ENCODE measurements at regions not wholly inside any gene's neighbourhood (a gene's known extent, or its start where the extent isn't known, plus 50 kb on each side); places are given as distances from the start of the nearest gene placed in this dataset.
"Not testable (repeated sequence)": the region's sequence is repeated elsewhere in the genome, so short reads cannot be mapped to it uniquely, and the experiment has no call there.

DNA sequence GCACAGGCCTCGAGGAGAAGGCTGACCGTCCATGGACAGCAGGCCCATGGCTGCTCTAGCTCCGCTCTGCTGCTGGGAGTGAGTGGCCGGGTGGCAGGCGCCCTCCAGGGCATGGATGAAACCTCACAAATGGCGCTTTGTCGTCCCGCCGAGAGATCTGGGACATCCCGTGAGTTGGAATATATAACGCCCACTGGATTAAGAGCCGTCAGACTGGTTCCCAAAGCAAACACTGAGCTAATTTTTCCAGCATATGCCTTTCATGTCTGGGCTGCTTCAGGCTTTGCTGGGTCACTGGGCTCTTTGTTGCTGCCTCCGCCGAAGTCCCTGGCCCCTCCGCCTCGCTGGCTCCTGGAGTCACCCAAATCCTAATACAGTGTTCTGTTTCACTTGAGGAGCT is 266.3 kb downstream of the FOXL1 start:
- peaks cover 0 to 6% of the 10 kb centered on the region in 2 donors for H3K9me3 Mint-ChIP-seq
- no peaks in the 10 kb centered on the region for H3K4me1 Mint-ChIP-seq
- no peak overlapping the region for H3K4me3 Mint-ChIP-seq
- H3K27me3 Mint-ChIP-seq = no peaks in the 10 kb centered on the region
- no peak for DNase-seq
- H3K27ac Mint-ChIP-seq = no peak overlapping the region
- ATAC-seq = no peak

- ATAC-seq (no peak), DNase-seq (no peak)
- no peaks in the 10 kb centered on the region for H3K4me1 Mint-ChIP-seq
- no peak overlapping the region for H3K27ac Mint-ChIP-seq
- peaks cover 6% of the 10 kb centered on the region for H3K27me3 Mint-ChIP-seq
- peaks cover 0 to 6% of the 10 kb centered on the region in 2 donors for H3K9me3 Mint-ChIP-seq
- no peak overlapping the region for H3K4me3 Mint-ChIP-seq
Observed at GRCh38 chr16:86846136-86846535, 267.8 kb downstream of the FOXL1 start.

- no peak for ATAC-seq
- no peak overlapping the region for H3K4me3 Mint-ChIP-seq
- peaks cover 6% of the 10 kb centered on the region for H3K27me3 Mint-ChIP-seq
- no peak overlapping the region for H3K27ac Mint-ChIP-seq
- H3K9me3 Mint-ChIP-seq = peaks cover 0 to 3% of the 10 kb centered on the region in 2 donors
- no peak for DNase-seq
- no peaks in the 10 kb centered on the region for H3K4me1 Mint-ChIP-seq
Observed at GRCh38 chr16:86848821-86849220, 270.5 kb downstream of the FOXL1 start.

DNA sequence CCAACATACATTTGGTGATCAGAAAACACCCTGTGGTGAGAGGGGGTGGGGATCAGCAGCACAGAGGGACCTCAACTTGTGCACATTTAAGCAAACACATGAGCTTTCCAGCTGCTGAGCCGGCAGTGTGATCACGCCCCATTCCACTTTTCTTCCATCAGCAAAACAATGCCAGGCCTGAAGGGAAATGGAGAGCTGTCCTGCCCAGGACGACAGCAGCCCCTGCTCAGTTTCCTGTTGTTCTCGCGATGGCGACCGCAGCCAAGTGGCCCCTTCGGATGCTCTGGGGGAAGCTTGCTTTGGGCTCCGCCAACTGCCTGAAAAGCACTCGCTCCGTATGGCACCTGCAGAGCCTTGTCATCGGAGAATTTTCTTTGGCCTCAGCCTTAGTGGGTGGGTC is 272.3 kb downstream of the FOXL1 start:
- Mint-ChIP-seq H3K4me1 (no peaks in the 10 kb centered on the region), H3K4me3 (no peak overlapping the region), H3K27me3 (peaks cover 6% of the 10 kb centered on the region), H3K9me3 (no peaks in the 10 kb centered on the region), H3K27ac (no peak overlapping the region)
- ATAC-seq = no peak
- DNase-seq = no peak

DNA sequence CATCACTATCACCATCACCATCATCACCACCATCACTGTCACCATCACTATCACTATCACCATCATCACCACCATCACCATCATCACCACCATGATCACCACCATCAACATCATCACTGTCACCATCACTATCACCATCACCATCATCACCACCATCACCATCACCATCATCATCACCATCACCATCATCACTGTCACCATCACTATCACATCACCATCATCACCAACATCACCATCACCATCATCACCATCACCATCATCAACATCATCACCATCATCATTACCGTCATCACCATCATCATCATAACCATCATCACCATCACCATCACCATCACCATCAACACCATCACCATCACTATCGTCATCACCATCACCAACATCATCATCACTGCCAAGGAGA is 273.8 kb downstream of the FOXL1 start:
- Mint-ChIP-seq H3K9me3 (no peaks in the 10 kb centered on the region), H3K4me1 (no peaks in the 10 kb centered on the region), H3K4me3 (no peak overlapping the region), H3K27ac (no peak overlapping the region), H3K27me3 (peaks cover 6% of the 10 kb centered on the region)
- DNase-seq = no peak
- no peak for ATAC-seq

DNA sequence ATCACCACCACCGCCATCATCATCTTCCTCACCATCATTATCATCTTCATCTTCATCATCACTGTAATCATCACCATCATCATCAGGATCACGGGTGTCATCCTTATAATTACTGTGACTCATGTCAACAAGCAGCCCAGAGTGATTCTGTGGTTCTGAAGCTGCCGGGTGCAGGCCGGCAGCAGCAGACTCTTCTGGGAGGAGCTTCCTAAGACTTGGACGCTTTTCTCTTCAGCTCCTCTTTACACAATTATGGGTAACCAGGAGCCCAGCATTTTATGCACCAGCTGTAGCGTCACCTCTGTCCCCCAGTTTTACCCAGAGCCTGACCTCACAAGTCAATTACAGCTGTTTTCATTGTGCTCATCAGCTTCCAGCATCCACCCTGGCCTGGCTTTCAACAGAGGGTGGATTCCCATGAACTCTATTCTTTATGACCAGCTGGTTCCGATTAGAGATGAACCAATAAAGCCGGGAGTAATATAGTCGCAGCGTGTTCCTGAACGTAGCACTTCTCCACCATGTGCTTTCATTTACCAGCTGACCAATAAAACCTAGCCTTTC is 275.8 kb downstream of the FOXL1 start:
- peaks cover 6% of the 10 kb centered on the region for H3K27me3 Mint-ChIP-seq
- H3K4me3 Mint-ChIP-seq = no peak overlapping the region
- no peak overlapping the region for H3K27ac Mint-ChIP-seq
- no peak for DNase-seq
- no peaks in the 10 kb centered on the region for H3K9me3 Mint-ChIP-seq
- H3K4me1 Mint-ChIP-seq = no peaks in the 10 kb centered on the region
- no peak for ATAC-seq

GRCh38 chr16:86854626-86855294 is 276.4 kb downstream of the FOXL1 start:
- H3K27me3 Mint-ChIP-seq = peaks cover 6% of the 10 kb centered on the region
- no peaks in the 10 kb centered on the region for H3K9me3 Mint-ChIP-seq
- no peak overlapping the region for H3K4me3 Mint-ChIP-seq
- DNase-seq = no peak
- no peaks in the 10 kb centered on the region for H3K4me1 Mint-ChIP-seq
- ATAC-seq = no peak
- no peak overlapping the region for H3K27ac Mint-ChIP-seq

GRCh38 chr16:86856946-86857586 is 278.7 kb downstream of the FOXL1 start:
- no peaks in the 10 kb centered on the region for H3K9me3 Mint-ChIP-seq
- H3K27me3 Mint-ChIP-seq = no peaks in the 10 kb centered on the region
- DNase-seq (no peak), ATAC-seq (no peak)
- H3K27ac Mint-ChIP-seq = no peak overlapping the region
- H3K4me3 Mint-ChIP-seq = no peak overlapping the region
- no peaks in the 10 kb centered on the region for H3K4me1 Mint-ChIP-seq

GRCh38 chr16:86857807-86858206 is 279.5 kb downstream of the FOXL1 start:
- Mint-ChIP-seq H3K27ac (no peak overlapping the region), H3K27me3 (no peaks in the 10 kb centered on the region), H3K9me3 (no peaks in the 10 kb centered on the region), H3K4me1 (no peaks in the 10 kb centered on the region), H3K4me3 (no peak overlapping the region)
- no peak for DNase-seq
- ATAC-seq = no peak

GRCh38 chr16:86858501-86858900 is 280.2 kb downstream of the FOXL1 start:
- DNase-seq (no peak), ATAC-seq (no peak)
- Mint-ChIP-seq H3K4me1 (no peaks in the 10 kb centered on the region), H3K27ac (no peak overlapping the region), H3K9me3 (no peaks in the 10 kb centered on the region), H3K27me3 (no peaks in the 10 kb centered on the region), H3K4me3 (no peak overlapping the region)

GRCh38 chr16:86861270-86861858 is 283.0 kb downstream of the FOXL1 start:
- DNase-seq, H3K4me1 Mint-ChIP-seq, H3K27ac Mint-ChIP-seq, ATAC-seq, H3K9me3 Mint-ChIP-seq, H3K27me3 Mint-ChIP-seq, H3K4me3 Mint-ChIP-seq: not testable (repeated sequence)

DNA sequence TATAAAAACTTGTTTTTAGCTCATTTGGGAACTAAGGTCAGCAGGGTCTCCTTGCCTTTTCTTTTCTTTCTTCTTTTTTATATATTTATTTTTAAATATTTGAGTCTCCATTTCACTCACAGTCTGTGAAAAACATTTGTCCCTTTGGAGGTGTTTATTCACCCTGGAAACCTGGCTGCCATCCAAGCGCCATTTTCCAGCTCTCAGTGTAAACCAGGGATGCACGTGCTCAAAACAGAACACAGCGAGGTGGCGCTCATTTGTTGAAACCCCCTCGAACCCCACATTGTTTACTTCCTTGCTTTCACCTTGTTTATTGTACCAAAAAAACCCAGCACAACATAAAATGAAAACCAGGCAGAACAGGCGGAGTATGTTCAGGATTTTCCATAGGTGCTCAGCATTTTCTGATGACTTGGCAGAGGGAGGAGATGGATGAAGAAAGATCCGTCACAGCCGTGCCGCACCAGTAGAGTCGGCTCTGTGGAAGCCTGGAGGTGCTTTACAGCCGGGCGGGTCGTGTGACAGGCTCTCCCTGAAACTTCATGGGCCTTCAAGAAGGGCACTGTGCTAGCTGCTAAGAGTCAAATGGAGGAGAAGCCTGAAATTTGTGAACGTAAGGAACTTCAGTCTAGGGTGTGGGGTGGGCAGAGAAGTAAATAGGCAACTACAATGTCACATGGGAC is 284.4 kb downstream of the FOXL1 start:
- ATAC-seq (no peak), DNase-seq (no peak)
- H3K27ac Mint-ChIP-seq = no peak overlapping the region
- H3K9me3 Mint-ChIP-seq = peaks cover 0 to 4% of the 10 kb centered on the region in 2 donors
- no peaks in the 10 kb centered on the region for H3K4me1 Mint-ChIP-seq
- H3K4me3 Mint-ChIP-seq = no peak overlapping the region
- H3K27me3 Mint-ChIP-seq = no peaks in the 10 kb centered on the region

- DNase-seq (no peak), ATAC-seq (no peak)
- peak overlapping the region in 1 of 2 donors; percentile 23 for H3K27ac Mint-ChIP-seq
- H3K4me1 Mint-ChIP-seq = no peaks in the 10 kb centered on the region
- H3K9me3 Mint-ChIP-seq = peaks cover 0 to 4% of the 10 kb centered on the region in 2 donors
- H3K27me3 Mint-ChIP-seq = no peaks in the 10 kb centered on the region
- H3K4me3 Mint-ChIP-seq = no peak overlapping the region
Observed at GRCh38 chr16:86863609-86864008, 285.3 kb downstream of the FOXL1 start.

DNA sequence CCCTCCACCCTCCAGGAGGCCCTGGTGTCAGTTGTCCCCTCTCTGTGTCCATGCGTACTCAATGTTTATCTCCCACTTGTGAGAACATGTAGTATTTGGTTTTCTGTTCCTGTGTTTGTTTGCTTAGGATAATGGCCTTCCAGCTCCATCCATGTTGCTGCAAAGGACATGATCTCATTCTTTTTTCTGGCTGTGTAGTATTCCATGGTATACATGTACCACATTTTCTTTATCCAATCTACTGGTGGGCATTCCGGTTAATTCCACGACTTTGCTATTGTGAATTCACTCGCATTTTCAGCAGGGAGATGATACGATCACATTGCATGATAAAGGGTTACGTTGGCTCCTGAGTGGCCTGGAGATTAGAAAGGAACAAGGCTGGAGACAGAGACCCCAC is 286.2 kb downstream of the FOXL1 start:
- Mint-ChIP-seq H3K4me3 (no peak overlapping the region), H3K27ac (no peak overlapping the region), H3K27me3 (no peaks in the 10 kb centered on the region), H3K9me3 (peaks cover 0 to 4% of the 10 kb centered on the region in 2 donors), H3K4me1 (no peaks in the 10 kb centered on the region)
- ATAC-seq = no peak
- DNase-seq = no peak

DNA sequence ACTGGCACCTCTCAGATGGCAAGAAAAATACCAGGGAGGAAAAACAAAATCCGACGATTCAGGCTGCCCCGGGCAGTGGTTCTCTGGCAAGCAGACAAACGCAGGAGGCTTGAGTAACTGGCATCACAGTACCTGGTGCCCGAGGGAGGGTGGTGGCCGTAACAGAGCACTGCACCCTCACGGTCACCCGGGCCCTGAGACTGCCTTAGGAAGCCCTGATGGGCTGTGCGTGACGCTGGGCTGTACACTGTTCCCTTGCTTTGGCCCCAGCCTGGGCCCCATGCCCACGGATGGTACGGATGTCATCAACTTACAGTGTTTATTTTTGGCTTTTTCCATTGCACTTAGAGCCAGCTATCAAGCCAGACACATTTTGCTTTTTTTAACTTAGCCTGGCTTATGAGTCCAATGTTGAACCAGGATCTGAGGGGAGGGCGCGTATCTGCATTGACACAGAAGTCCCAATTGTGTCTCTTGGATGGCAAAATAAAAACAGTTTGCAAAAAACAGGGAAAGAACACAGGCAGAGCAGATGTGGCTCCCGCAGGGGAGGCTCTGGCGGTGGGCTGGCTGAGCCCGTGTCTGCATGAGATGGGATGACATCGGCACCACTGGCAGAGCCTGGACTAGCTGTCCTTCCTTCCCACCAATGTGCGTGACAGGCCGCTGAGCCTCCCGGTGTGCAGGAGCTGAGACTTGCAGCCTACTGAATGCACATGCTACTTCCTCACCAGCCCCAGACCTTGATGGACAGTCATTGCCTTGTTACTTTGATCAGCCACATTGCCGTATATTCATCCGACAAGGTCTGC is 287.7 kb downstream of the FOXL1 start:
- H3K4me1 Mint-ChIP-seq = no peaks in the 10 kb centered on the region
- ATAC-seq (no peak), DNase-seq (no peak)
- H3K4me3 Mint-ChIP-seq = no peak overlapping the region
- peaks cover 0 to 4% of the 10 kb centered on the region in 2 donors for H3K9me3 Mint-ChIP-seq
- H3K27me3 Mint-ChIP-seq = no peaks in the 10 kb centered on the region
- no peak overlapping the region for H3K27ac Mint-ChIP-seq
